GM18511 (cell line): ENCODE measurements at regions not wholly inside any gene's neighbourhood (a gene's known extent, or its start where the extent isn't known, plus 50 kb on each side); places are given as distances from the start of the nearest gene placed in this dataset.

Source experiments
- ATAC-seq: cut with Tn5 transposase; IDR thresholded peaks from one replicate; pipeline ENCODE4 v1.9.1; 2021; ENCODE audit warnings: mild to moderate bottlenecking, moderate library complexity; ENCODE audit not compliant: unreplicated experiment

- ATAC-seq: no peak
Measured at GRCh38 chr16:51365715-51366114, 214.6 kb upstream of the SALL1 start.

GRCh38 chr16:51359141-51359955, 208.3 kb upstream of the SALL1 start:
- ATAC-seq: no peak

GRCh38 chr16:51357839-51358238, 206.8 kb upstream of the SALL1 start:
- ATAC-seq: no peak

GRCh38 chr16:51355875-51356274, 204.8 kb upstream of the SALL1 start:
- ATAC-seq: no peak

GRCh38 chr16:51355195-51355594, 204.1 kb upstream of the SALL1 start:
- ATAC-seq: no peak

- no peak for ATAC-seq
Measured at GRCh38 chr16:51353055-51353454, 202.0 kb upstream of the SALL1 start.

- ATAC-seq: no peak
Measured at GRCh38 chr16:51349626-51350025, 198.6 kb upstream of the SALL1 start.

GRCh38 chr16:51343411-51343810, 192.3 kb upstream of the SALL1 start:
- no peak for ATAC-seq

- ATAC-seq: no peak
Measured at GRCh38 chr16:51341204-51341603, 190.1 kb upstream of the SALL1 start.

- no peak for ATAC-seq
Measured at GRCh38 chr16:51337662-51338061, 186.6 kb upstream of the SALL1 start.

- no peak for ATAC-seq
Measured at GRCh38 chr16:51328733-51329132, 177.7 kb upstream of the SALL1 start.

- ATAC-seq: no peak
Measured at GRCh38 chr16:51327001-51327400, 175.9 kb upstream of the SALL1 start.

- no peak for ATAC-seq
Measured at GRCh38 chr16:51326131-51326856, 175.2 kb upstream of the SALL1 start.

GRCh38 chr16:51321251-51321650, 170.2 kb upstream of the SALL1 start:
- no peak for ATAC-seq

GRCh38 chr16:51317575-51317974, 166.5 kb upstream of the SALL1 start:
- no peak for ATAC-seq

GRCh38 chr16:51313198-51313597, 162.1 kb upstream of the SALL1 start:
- ATAC-seq: no peak

GRCh38 chr16:51312363-51313150, 161.5 kb upstream of the SALL1 start:
- no peak for ATAC-seq

- ATAC-seq: no peak
Measured at GRCh38 chr16:51310159-51310558, 159.1 kb upstream of the SALL1 start.

GRCh38 chr16:51306886-51307595, 156.0 kb upstream of the SALL1 start:
- no peak for ATAC-seq

- ATAC-seq: no peak
Measured at GRCh38 chr16:51306116-51306515, 155.0 kb upstream of the SALL1 start.

- ATAC-seq: no peak
Measured at GRCh38 chr16:51305337-51305736, 154.3 kb upstream of the SALL1 start.
